ENCODE measurements at regions not wholly inside any gene's neighbourhood (a gene's known extent, or its start where the extent isn't known, plus 50 kb on each side); places are given as distances from the start of the nearest gene placed in this dataset.

GRCh38 chr11:57085611-57086010 lies 96.1 kb upstream of the LRRC55 start:
- TF ChIP-seq CTCF (IDR thresholded peaks at IDR 0.05; ENCODE audit: low read depth, low read length): no peak
- TF ChIP-seq POLR2A (IDR thresholded peaks at IDR 0.05; ENCODE audit: extremely low read depth, insufficient read length): no peak

Measured in NB4 (cell line).